Tibial artery (tissue), 4 donors: ENCODE measurements at regions not wholly inside any gene's neighbourhood (a gene's known extent, or its start where the extent isn't known, plus 50 kb on each side); places are given as distances from the start of the nearest gene placed in this dataset.

Source experiments
- DNase-seq, 2 donors: peaks; one replicate each; pipeline ENCODE4 v3.0.0-alpha.2; 2019
- H3K27ac ChIP-seq, 2 donors: fragments of 200-600 bp; sonication (generic) in 1 of 2; 1 replicate in 1 of 2; 2 replicates in 1 of 2; pipeline ENCODE4 v1.5.1; 2018 to 2019; ENCODE audit warnings: mild to moderate bottlenecking in 1 of 2
- H3K27me3 ChIP-seq, 2 donors: fragments of 200-600 bp; sonication (generic) in 1 of 2; one replicate each; pipeline versions ENCODE4 v1.5.1 to v1.6.0; 2016 to 2019
- H3K36me3 ChIP-seq, 3 donors: fragments of 200-600 bp; sonication (generic) in 2 of 3; one replicate each; pipeline ENCODE4 v1.5.1; 2016 to 2019; ENCODE audit warnings: mild to moderate bottlenecking in 2 of 3
- H3K4me1 ChIP-seq, 4 donors: fragments of 200-600 bp; sonication (generic) in 2 of 4; 1 replicate in 3 of 4; 2 replicates in 1 of 4; pipeline ENCODE4 v1.5.1; 2016 to 2019
- H3K4me3 ChIP-seq, 2 donors: fragments of 200-600 bp; sonication (generic) in 1 of 2; 1 replicate in 1 of 2; 2 replicates in 1 of 2; pipeline ENCODE4 v1.5.1; 2018 to 2019; ENCODE audit warnings: mild to moderate bottlenecking in 2 of 2
- H3K9me3 ChIP-seq, 3 donors: fragments of 200-600 bp; sonication (generic) in 1 of 3; one replicate each; pipeline ENCODE4 v1.5.1; 2016 to 2019
- intact Hi-C: fragments of 100-400 bp; cut with DNase I; formaldehyde crosslinking; loops from one replicate; pipeline ENCODE4 v1.15.0; 2023; ENCODE audit warnings: low total_unique reads
- TF ChIP-seq, protein P1 (sequence below), 2 experiments: fragments of 200-600 bp in 1 of 2; fragments of 450-650 bp in 1 of 2; IDR thresholded peaks; one replicate each; pipeline ENCODE4 v1.5.1; 2017 to 2019; ENCODE audit warnings: antibody characterized with exemption in 2 of 2, mild to moderate bottlenecking in 1 of 2, moderate library complexity in 1 of 2

DNA sequence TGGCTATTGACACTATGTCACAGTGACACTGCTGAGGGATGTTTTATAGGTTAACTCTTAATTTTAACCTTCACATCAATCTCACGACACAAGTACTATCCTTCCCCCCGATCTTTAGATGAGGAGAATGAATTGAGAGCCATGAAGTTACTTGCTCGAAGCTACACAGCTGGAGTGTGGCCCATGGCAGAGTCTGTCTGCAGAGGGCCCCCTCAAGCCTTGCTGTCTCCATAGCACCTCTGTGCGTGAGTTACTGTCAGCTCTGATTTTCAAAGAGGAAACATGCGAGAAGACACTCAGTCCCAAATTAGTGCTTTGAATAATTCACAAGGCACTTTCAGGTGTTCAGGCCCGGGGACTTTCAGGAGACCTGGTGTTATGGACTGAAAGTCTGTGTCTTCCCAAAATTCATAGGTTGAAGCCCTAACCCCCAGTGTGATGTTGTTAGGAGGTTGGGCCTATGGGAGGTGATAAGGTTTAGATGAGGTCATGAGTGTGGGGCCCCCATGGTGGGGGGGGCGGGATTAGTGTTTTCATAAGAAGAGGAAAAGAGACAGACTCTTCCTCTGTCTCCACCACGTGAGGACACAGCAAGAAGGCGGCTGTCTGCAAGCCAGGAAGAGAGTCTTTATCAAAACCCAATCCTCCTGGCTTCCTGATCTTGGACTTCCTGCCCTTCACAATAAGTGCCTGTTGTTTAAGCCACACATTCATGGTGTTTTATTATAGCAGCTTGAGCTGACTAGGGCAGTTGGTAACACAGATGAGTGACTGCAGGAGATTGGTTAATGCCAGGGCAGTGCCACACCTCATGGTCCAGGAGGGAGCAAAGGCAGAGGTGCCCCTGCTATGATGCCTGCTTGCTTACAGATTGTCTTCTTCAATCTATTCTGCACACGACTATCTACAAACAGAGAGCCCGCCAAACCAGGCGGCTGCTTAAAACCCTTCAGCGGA lies 281.8 kb downstream of the HAPSTR1 start:
- Histone ChIP-seq H3K27me3 (no peaks in the 10 kb centered on the region), H3K27ac (no peak overlapping the region), H3K36me3 (no peaks in the 10 kb centered on the region), H3K4me1 (peaks cover 0 to 5% (median 0%) of the 10 kb centered on the region in 4 donors), H3K9me3 (no peaks in the 10 kb centered on the region), H3K4me3 (no peak overlapping the region)
- no peak for DNase-seq
- intact Hi-C loops: no loop called here
- TF ChIP-seq, protein P1, sequence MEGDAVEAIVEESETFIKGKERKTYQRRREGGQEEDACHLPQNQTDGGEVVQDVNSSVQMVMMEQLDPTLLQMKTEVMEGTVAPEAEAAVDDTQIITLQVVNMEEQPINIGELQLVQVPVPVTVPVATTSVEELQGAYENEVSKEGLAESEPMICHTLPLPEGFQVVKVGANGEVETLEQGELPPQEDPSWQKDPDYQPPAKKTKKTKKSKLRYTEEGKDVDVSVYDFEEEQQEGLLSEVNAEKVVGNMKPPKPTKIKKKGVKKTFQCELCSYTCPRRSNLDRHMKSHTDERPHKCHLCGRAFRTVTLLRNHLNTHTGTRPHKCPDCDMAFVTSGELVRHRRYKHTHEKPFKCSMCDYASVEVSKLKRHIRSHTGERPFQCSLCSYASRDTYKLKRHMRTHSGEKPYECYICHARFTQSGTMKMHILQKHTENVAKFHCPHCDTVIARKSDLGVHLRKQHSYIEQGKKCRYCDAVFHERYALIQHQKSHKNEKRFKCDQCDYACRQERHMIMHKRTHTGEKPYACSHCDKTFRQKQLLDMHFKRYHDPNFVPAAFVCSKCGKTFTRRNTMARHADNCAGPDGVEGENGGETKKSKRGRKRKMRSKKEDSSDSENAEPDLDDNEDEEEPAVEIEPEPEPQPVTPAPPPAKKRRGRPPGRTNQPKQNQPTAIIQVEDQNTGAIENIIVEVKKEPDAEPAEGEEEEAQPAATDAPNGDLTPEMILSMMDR (IDR thresholded peaks at IDR 0.05): no peak

DNA sequence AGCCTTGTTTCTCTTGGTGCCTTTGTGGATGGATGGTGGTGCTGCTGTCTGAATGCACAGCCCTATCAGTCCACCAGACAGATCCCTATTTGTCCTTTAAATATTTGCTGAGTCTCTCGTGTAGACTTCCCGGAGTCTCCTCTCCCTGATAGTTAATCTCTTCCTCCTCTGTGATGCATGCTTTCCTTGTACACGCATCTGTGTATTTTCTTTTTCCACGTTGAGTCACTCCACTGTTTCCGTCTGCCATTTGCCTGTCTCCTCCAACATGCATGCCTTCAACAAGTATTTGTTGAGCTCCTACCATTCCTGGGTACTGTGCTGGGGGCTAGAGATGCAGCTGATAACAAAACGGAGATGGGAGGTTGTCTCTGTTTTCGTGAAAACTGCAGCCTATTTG lies 282.6 kb downstream of the HAPSTR1 start:
- DNase-seq: no peak
- intact Hi-C loops: no loop called here
- TF ChIP-seq, protein P1 (IDR thresholded peaks at IDR 0.05): no peak
- no peaks in the 10 kb centered on the region for H3K36me3 ChIP-seq
- no peaks in the 10 kb centered on the region for H3K9me3 ChIP-seq
- H3K4me3 ChIP-seq: no peak overlapping the region
- H3K4me1 ChIP-seq: peaks cover 0 to 5% (median 0%) of the 10 kb centered on the region in 4 donors
- no peak overlapping the region for H3K27ac ChIP-seq
- no peaks in the 10 kb centered on the region for H3K27me3 ChIP-seq

DNA sequence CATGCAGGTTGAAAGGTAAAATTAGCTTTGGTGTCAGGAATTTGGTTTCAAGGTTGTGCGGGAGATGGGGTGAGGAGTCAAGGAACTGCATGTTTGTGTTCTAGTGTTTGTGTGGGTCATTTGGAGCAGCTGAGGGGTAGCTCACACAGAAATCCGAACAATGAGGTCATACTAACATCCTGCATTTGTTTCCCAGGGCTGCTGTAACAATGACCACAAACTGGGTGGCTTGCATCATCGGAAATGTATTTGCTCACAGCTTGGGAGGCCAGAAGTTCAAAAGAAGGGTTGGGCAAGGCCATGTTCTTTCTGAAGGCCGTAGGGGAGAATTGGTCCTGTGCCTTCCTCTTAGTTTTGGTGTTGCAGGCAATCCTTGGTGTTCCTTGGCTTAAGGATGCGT lies 287.4 kb downstream of the HAPSTR1 start:
- peaks cover 0 to 3% (median 0%) of the 10 kb centered on the region in 4 donors for H3K4me1 ChIP-seq
- DNase-seq: no peak
- TF ChIP-seq, protein P1 (IDR thresholded peaks at IDR 0.05): no peak
- H3K27me3 ChIP-seq: no peaks in the 10 kb centered on the region
- H3K36me3 ChIP-seq: no peaks in the 10 kb centered on the region
- H3K4me3 ChIP-seq: no peak overlapping the region
- intact Hi-C loops: no loop called here
- no peaks in the 10 kb centered on the region for H3K9me3 ChIP-seq
- no peak overlapping the region for H3K27ac ChIP-seq

DNA sequence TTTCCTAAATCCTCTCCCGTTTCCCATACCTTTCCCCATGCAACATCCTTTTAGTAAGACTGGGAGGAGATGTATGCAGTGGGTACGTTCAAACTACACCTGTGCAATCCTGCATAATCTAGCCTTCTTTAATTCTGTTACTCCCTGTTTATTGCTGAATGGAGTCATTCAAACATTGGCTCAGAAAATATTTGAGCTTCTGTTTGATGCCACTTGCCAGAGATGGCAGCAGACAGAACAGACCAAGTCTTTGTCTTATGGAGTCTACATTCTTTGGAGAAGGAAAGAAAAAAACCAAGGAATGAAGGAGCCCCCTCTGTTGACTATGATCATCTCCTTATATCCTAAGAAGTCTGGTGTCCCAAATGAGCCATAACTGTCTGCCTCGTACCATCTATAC lies 288.8 kb downstream of the HAPSTR1 start:
- no peak for DNase-seq
- Histone ChIP-seq H3K27ac (no peak overlapping the region), H3K9me3 (no peaks in the 10 kb centered on the region), H3K4me1 (no peaks in the 10 kb centered on the region), H3K36me3 (no peaks in the 10 kb centered on the region), H3K4me3 (no peak overlapping the region), H3K27me3 (no peaks in the 10 kb centered on the region)
- intact Hi-C loops: no loop called here
- TF ChIP-seq, protein P1 (IDR thresholded peaks at IDR 0.05): no peak

DNA sequence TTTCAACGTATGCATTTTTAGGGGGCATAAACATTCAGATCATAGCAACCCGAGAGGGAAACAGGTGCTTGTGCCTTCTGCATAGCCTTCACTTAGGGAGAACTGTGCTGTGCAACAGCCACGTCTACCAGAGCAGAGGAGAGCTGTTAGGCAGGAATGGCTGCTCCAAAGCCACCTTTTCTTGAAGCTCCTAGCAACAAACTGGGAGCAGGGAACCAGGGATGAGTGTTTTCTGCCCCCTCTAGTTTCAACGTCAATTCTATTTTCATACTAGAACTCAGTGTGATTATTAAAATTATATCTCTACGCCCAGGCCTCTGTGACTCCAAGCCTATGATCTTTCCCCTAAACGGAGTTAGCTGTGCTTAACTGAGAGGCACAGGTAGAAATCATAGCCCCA lies 290.0 kb downstream of the HAPSTR1 start:
- no peak overlapping the region for H3K27ac ChIP-seq

More for the DNA sequence above, 290.0 kb downstream of the HAPSTR1 start:
- intact Hi-C loops: no loop called here
- Histone ChIP-seq H3K27me3 (no peaks in the 10 kb centered on the region), H3K36me3 (no peaks in the 10 kb centered on the region), H3K4me1 (no peaks in the 10 kb centered on the region), H3K4me3 (no peak overlapping the region), H3K9me3 (no peaks in the 10 kb centered on the region)
- no peak for DNase-seq
- TF ChIP-seq, protein P1 (IDR thresholded peaks at IDR 0.05): no peak
